NCI-H510A (cell line): ENCODE measurements at regions not wholly inside any gene's neighbourhood (a gene's known extent, or its start where the extent isn't known, plus 50 kb on each side); places are given as distances from the start of the nearest gene placed in this dataset.
A peak's percentile ranks its signal among the peaks of the same experiment; 100 is the strongest.
"Not testable (repeated sequence)": the region's sequence is repeated elsewhere in the genome, so short reads cannot be mapped to it uniquely, and the experiment has no call there.

Experiments used
- DNase-seq: peaks from one replicate; lab custom pipeline; 2025; lab: John Stamatoyannopoulos, UW

- DNase-seq: not testable (repeated sequence)
Observed at GRCh38 chr2:201946746-201947145, 86.9 kb upstream of the FZD7 start.

- DNase-seq: no peak
Observed at GRCh38 chr2:201947287-201947686, 86.4 kb upstream of the FZD7 start.

GRCh38 chr2:201949181-201949926, 84.3 kb upstream of the FZD7 start:
- DNase-seq: no peak

- no peak for DNase-seq
Observed at GRCh38 chr2:201949927-201950246, 83.8 kb upstream of the FZD7 start.

GRCh38 chr2:201950606-201951005, 83.0 kb upstream of the FZD7 start:
- DNase-seq: no peak

GRCh38 chr2:201952187-201952586, 81.5 kb upstream of the FZD7 start:
- DNase-seq: no peak

- DNase-seq: no peak
Observed at GRCh38 chr2:201953396-201953795, 80.3 kb upstream of the FZD7 start.

- no peak for DNase-seq
Observed at GRCh38 chr2:201953880-201954279, 79.8 kb upstream of the FZD7 start.

GRCh38 chr2:201955231-201955630, 78.4 kb upstream of the FZD7 start:
- DNase-seq: no peak

- no peak for DNase-seq
Observed at GRCh38 chr2:201955702-201956141, 77.9 kb upstream of the FZD7 start.

GRCh38 chr2:201956361-201956760, 77.3 kb upstream of the FZD7 start:
- DNase-seq: no peak

GRCh38 chr2:201957091-201957490, 76.6 kb upstream of the FZD7 start:
- DNase-seq: no peak

GRCh38 chr2:201959198-201959597, 74.5 kb upstream of the FZD7 start:
- no peak for DNase-seq

GRCh38 chr2:201959626-201960025, 74.0 kb upstream of the FZD7 start:
- no peak for DNase-seq

GRCh38 chr2:201960305-201960704, 73.3 kb upstream of the FZD7 start:
- DNase-seq: no peak

GRCh38 chr2:201961401-201961800, 72.3 kb upstream of the FZD7 start:
- no peak for DNase-seq

- no peak for DNase-seq
Observed at GRCh38 chr2:201962774-201963562, 70.7 kb upstream of the FZD7 start.

- DNase-seq: no peak
Observed at GRCh38 chr2:201964011-201964410, 69.6 kb upstream of the FZD7 start.

- DNase-seq: peak; percentile 26
Observed at GRCh38 chr2:201964631-201965206, 68.9 kb upstream of the FZD7 start.

GRCh38 chr2:201965550-201965949, 68.1 kb upstream of the FZD7 start:
- DNase-seq: no peak

GRCh38 chr2:201966691-201967438, 66.8 kb upstream of the FZD7 start:
- DNase-seq: no peak

GRCh38 chr2:201968050-201968449, 65.6 kb upstream of the FZD7 start:
- no peak for DNase-seq
